K562 (cell line): ENCODE measurements at regions not wholly inside any gene's neighbourhood (a gene's known extent, or its start where the extent isn't known, plus 50 kb on each side); places are given as distances from the start of the nearest gene placed in this dataset.

Experiments
- ATAC-seq: fragments of 200-7000 bp; cut with Tn5 transposase; 3 replicates; pipeline ENCODE4 v1.9.1; 2020; ENCODE audit warnings: moderate library complexity
- BruUV-seq: library from RNA; stranded (reverse); fragments of 400-500 nt; replicated peaks from 2 replicates; lab custom pipeline; 2021; lab: Mats Ljungman, UMichigan
- CTCF ChIA-PET: fragments of 300-600 bp; formaldehyde crosslinking; extraction: SDS; loops from one replicate; lab custom pipeline; 2021; ENCODE audit warnings: low intra/inter-chr PET ratio; lab: Yijun Ruan, JAX
- POLR2A ChIA-PET: fragments of 300-600, 350-650 bp; sonication (Branson Sonifier 250); formaldehyde crosslinking; extraction: SDS; loops from one replicate; lab custom pipeline; 2021; ENCODE audit warnings: antibody characterized with exemption, inconsistent platforms; lab: Yijun Ruan, JAX
- DNase-seq, 4 experiments: peaks; one replicate each; pipeline versions ENCODE4 v3.0.0 to v3.0.0-alpha.2; 2011 to 2018; ENCODE audit warnings: low spot score in 3 of 4, mixed read lengths in 3 of 4; ENCODE audit errors: extremely low read depth in 1 of 4
- FAIRE-seq: peaks from 2 replicates; lab custom pipeline; 2011; peaks lifted over from hg19 to GRCh38; lab: Jason Lieb, UNC
- H2AFZ ChIP-seq: 2 replicates; pipeline ENCODE4 v1.6.0; 2011; ENCODE audit warnings: low read depth, low read length, control low read depth, inconsistent platforms
- H3K27ac ChIP-seq: fragments of 200-600 bp; 3 replicates; pipeline ENCODE4 v1.8.0; 2011; ENCODE audit warnings: low read depth, mild to moderate bottlenecking, control low read depth, inconsistent platforms, low read length, moderate library complexity, mixed read lengths; ENCODE audit errors: extremely low read depth
- H3K27me3 ChIP-seq, 2 experiments: fragments of 300-600 bp in 1 of 2; 2 replicates in 1 of 2; 3 replicates in 1 of 2; pipeline versions ENCODE4 v1.6.0 to v1.8.0; 2011; ENCODE audit warnings: inconsistent platforms in 2 of 2, low read length in 2 of 2, mild to moderate bottlenecking in 1 of 2, mixed read lengths in 1 of 2, moderate library complexity in 1 of 2; ENCODE audit not compliant: control insufficient read depth in 2 of 2, insufficient read depth in 2 of 2
- H3K36me3 ChIP-seq: fragments of 300-600 bp; 3 replicates; pipeline ENCODE4 v1.8.0; 2011; ENCODE audit warnings: mild to moderate bottlenecking, low read length, inconsistent platforms; ENCODE audit not compliant: control insufficient read depth, insufficient read depth
- H3K4me1 ChIP-seq, 2 experiments: fragments of 200-600 bp in 1 of 2; replicated peaks in 1 of 2; 2 replicates in 1 of 2; 3 replicates in 1 of 2; pipeline versions ENCODE4 v1.5.1 to v1.8.0; 2011; ENCODE audit warnings: inconsistent platforms in 2 of 2, low read length in 2 of 2, mild to moderate bottlenecking in 1 of 2, mixed read lengths in 1 of 2, moderate library complexity in 1 of 2; ENCODE audit not compliant: control insufficient read depth in 2 of 2, insufficient read depth in 2 of 2
- H3K4me2 ChIP-seq: 2 replicates; pipeline ENCODE4 v1.6.1; 2011; ENCODE audit warnings: low read length, control low read depth, inconsistent platforms, mixed read lengths; ENCODE audit not compliant: insufficient read depth
- H3K4me3 ChIP-seq: fragments of 200-600 bp; sonication (generic), shearing (Covaris generic); 2 replicates; pipeline ENCODE4 v1.5.1; 2016; ENCODE audit warnings: control low read depth, inconsistent platforms
- H3K79me2 ChIP-seq: fragments of 200-600 bp; 3 replicates; pipeline ENCODE4 v1.8.0; 2011; ENCODE audit warnings: low read length, inconsistent platforms; ENCODE audit not compliant: control insufficient read depth, insufficient read depth
- H3K9ac ChIP-seq, 2 experiments: 2 replicates each; pipeline versions ENCODE4 v1.6.0 to v1.6.1; 2011; ENCODE audit warnings: low read depth in 2 of 2, low read length in 2 of 2, control low read depth in 1 of 2, inconsistent platforms in 1 of 2, mild to moderate bottlenecking in 1 of 2, mixed read lengths in 1 of 2; ENCODE audit not compliant: insufficient read depth in 1 of 2
- H3K9me1 ChIP-seq: one replicate; pipeline ENCODE4 v1.6.0; 2011; ENCODE audit warnings: inconsistent platforms, mild to moderate bottlenecking, low read length, moderate library complexity; ENCODE audit not compliant: control insufficient read depth, insufficient read depth
- H3K9me3 ChIP-seq: replicated peaks from 2 replicates; pipeline ENCODE4 v1.5.1; 2011; ENCODE audit warnings: low read depth, low read length, inconsistent platforms; ENCODE audit not compliant: control insufficient read depth, insufficient read depth
- H4K20me1 ChIP-seq: replicated peaks from 2 replicates; pipeline ENCODE4 v1.6.1; 2011; ENCODE audit warnings: low read length, inconsistent platforms, mixed read lengths; ENCODE audit not compliant: control insufficient read depth, insufficient read depth
- CREB3 ChIP-seq: fragments of 450-650 bp; conservative IDR thresholded peaks from 2 replicates; pipeline ENCODE4 v1.6.1; 2016; ENCODE audit warnings: missing genetic modification characterization, low read depth, mild to moderate bottlenecking, missing compliant biosample characterization, moderate library complexity
- ETV6 ChIP-seq, 3 experiments: fragments of 150-350 bp in 1 of 3; sonication (generic) in 1 of 3; formaldehyde crosslinking in 1 of 3; IDR thresholded peaks; 2 replicates each; pipeline versions ENCODE4 v1.6.1 to v1.8.0; 2014 to 2022; ENCODE audit warnings: borderline replicate concordance in 2 of 3, low read depth in 2 of 3, antibody characterized with exemption in 1 of 3, low read length in 1 of 3, mild to moderate bottlenecking in 1 of 3, missing genetic modification reagents in 1 of 3
- HNRNPK ChIP-seq: fragments of 200-400 bp; formaldehyde crosslinking; IDR thresholded peaks from one replicate; pipeline ENCODE4 v1.6.1; 2018; ENCODE audit warnings: mild to moderate bottlenecking, low read depth, low read length; ENCODE audit not compliant: poor library complexity, severe bottlenecking
- HNRNPUL1 ChIP-seq: fragments of 200-400 bp; formaldehyde crosslinking; IDR thresholded peaks from 2 replicates; pipeline ENCODE4 v1.6.1; 2017; ENCODE audit warnings: low read length
- ILK ChIP-seq: fragments of 450-650 bp; IDR thresholded peaks from 2 replicates; pipeline ENCODE4 v1.6.1; 2016; ENCODE audit warnings: missing genetic modification characterization, low read depth, mild to moderate bottlenecking, missing compliant biosample characterization, moderate library complexity, borderline replicate concordance
- ZNF121 ChIP-seq: sonication (generic); formaldehyde crosslinking; conservative IDR thresholded peaks from 2 replicates; pipeline ENCODE4 v1.8.0; 2022; ENCODE audit warnings: missing genetic modification reagents
- ZNF133 ChIP-seq: fragments of 250-450 bp; sonication (Bioruptor Pico); IDR thresholded peaks from 2 replicates; pipeline ENCODE4 v1.4.0; 2020; ENCODE audit warnings: mild to moderate bottlenecking
- ZNF175 ChIP-seq: fragments of 200-800 bp; sonication (Bioruptor generic); IDR thresholded peaks from 2 replicates; pipeline ENCODE4 v1.6.1; 2016; ENCODE audit warnings: low read depth, mild to moderate bottlenecking, missing genetic modification characterization, missing compliant biosample characterization
- ZSCAN29 ChIP-seq: fragments of 450-650 bp; IDR thresholded peaks from 2 replicates; pipeline ENCODE4 v1.6.1; 2017
- WGBS: fragments of 100-300 bp; shearing (Covaris generic); methylation state at CpG from one replicate; pipeline ENCODE4 v1.1.6; 2016; ENCODE audit warnings: low coverage, mixed read lengths; ENCODE audit not compliant: insufficient coverage; ENCODE audit errors: missing lambda C conversion rate; 5-methylcytosine and 5-hydroxymethylcytosine counted together
- in situ Hi-C: fragments of 300-500 bp; cut with MboI; formaldehyde crosslinking; loops from 4 replicates; pipeline ENCODE4 v1.15.0; 2018; ENCODE audit warnings: inconsistent platforms, mixed read lengths
- intact Hi-C: fragments of 100-400 bp; cut with micrococcal nuclease; formaldehyde crosslinking; loops from 2 replicates; pipeline ENCODE4 v1.14.2; 2022

- Histone ChIP-seq H2AFZ (no peak overlapping the region), H3K9me3 (no peaks in the 10 kb centered on the region), H3K4me2 (no peak overlapping the region), H3K27me3 (no peaks in the 10 kb centered on the region), H3K9me1 (no peaks in the 10 kb centered on the region), H3K9ac (no peak overlapping the region), H3K4me1 (no peaks in the 10 kb centered on the region; a peak in 2 of 5 replicates), H3K36me3 (no peaks in the 10 kb centered on the region), H4K20me1 (no peaks in the 10 kb centered on the region), H3K79me2 (no peaks in the 10 kb centered on the region), H3K4me3 (no peak overlapping the region), H3K27ac (no peak overlapping the region)
- intact Hi-C loops = no loop called here
- no peak for TF ChIP-seq ZNF175 (CRISPR knock-in tag)
- TF ChIP-seq HNRNPK = no peak
- no peak for TF ChIP-seq HNRNPUL1
- no peak for TF ChIP-seq CREB3 (tag)
- no peak for TF ChIP-seq ZSCAN29
- no peak for TF ChIP-seq ETV6 (IDR thresholded peaks at IDR 0.05; ENCODE audit: borderline replicate concordance in 1 of 2, low read depth in 2 of 2, low read length in 1 of 2)
- TF ChIP-seq ETV6 (CRISPR knock-in tag; IDR thresholded peaks at IDR 0.05; ENCODE audit: borderline replicate concordance) = no peak
- no peak for TF ChIP-seq ZNF133 (CRISPR knock-in tag)
- no peak for TF ChIP-seq ZNF121 (CRISPR knock-in tag)
- no peak for TF ChIP-seq ILK (tag)
- WGBS = 0% methylated on average over 2 of the region's 2 CpGs
- ATAC-seq (no peak), FAIRE-seq (no peak), DNase-seq (no peak)
- BruUV-seq = no TSS peak
- ChIA-PET POLR2A (no interaction called here), CTCF (no interaction called here)
- in situ Hi-C loops = no loop called here
Observed at GRCh38 chr4:79489506-79489905, 81.5 kb upstream of the GK2 start.
